ENCODE measurements at regions not wholly inside any gene's neighbourhood (a gene's known extent, or its start where the extent isn't known, plus 50 kb on each side); places are given as distances from the start of the nearest gene placed in this dataset.
"Not testable (repeated sequence)": the region's sequence is repeated elsewhere in the genome, so short reads cannot be mapped to it uniquely, and the experiment has no call there.

GRCh38 chr4:57355101-57355665 is 245.0 kb upstream of the IGFBP7 start:
- no peaks in the 10 kb centered on the region for H3K9me3 ChIP-seq
- no peaks in the 10 kb centered on the region for H3K36me3 ChIP-seq
- no peaks in the 10 kb centered on the region for H3K4me1 ChIP-seq (ENCODE audit: insufficient read depth)
- H3K27ac ChIP-seq, result no peak overlapping the region
- WGBS, 3 donors, result 73 to 78% (median 75%) methylated on average over 4 of the region's 4 CpGs
- intact Hi-C loops (cut with DNase I), result no loop called here
- no peak for DNase-seq
- H3K27me3 ChIP-seq, result no peaks in the 10 kb centered on the region
- no peak for TF ChIP-seq POLR2A (IDR thresholded peaks at IDR 0.05)
- TF ChIP-seq CTCF (IDR thresholded peaks at IDR 0.05), result no peak
- TF ChIP-seq EP300 (IDR thresholded peaks at IDR 0.05), result no peak
- H3K4me3 ChIP-seq, result no peak overlapping the region

- Histone ChIP-seq H3K4me3 (no peak overlapping the region), H3K27me3 (no peaks in the 10 kb centered on the region), H3K9me3 (no peaks in the 10 kb centered on the region), H3K27ac (no peak overlapping the region), H3K36me3 (no peaks in the 10 kb centered on the region), H3K4me1 (ENCODE audit: insufficient read depth) (no peaks in the 10 kb centered on the region)
- no peak for DNase-seq
- intact Hi-C loops (cut with DNase I), result no loop called here
- TF ChIP-seq EP300 (IDR thresholded peaks at IDR 0.05), result no peak
- no peak for TF ChIP-seq CTCF (IDR thresholded peaks at IDR 0.05)
- no peak for TF ChIP-seq POLR2A (IDR thresholded peaks at IDR 0.05)
- WGBS, 3 donors, result 79 to 81% (median 80%) methylated on average over 1 of the region's 1 CpG
These were observed 241.5 kb upstream of the IGFBP7 start for GRCh38 chr4:57351731-57352130.

GRCh38 chr4:57344296-57344695 is 234.1 kb upstream of the IGFBP7 start:
- no peaks in the 10 kb centered on the region for H3K27me3 ChIP-seq
- TF ChIP-seq CTCF (IDR thresholded peaks at IDR 0.05) (no peak), EP300 (IDR thresholded peaks at IDR 0.05) (no peak), POLR2A (IDR thresholded peaks at IDR 0.05) (no peak)
- WGBS, 3 donors, result 26 to 38% (median 26%) methylated on average over 2 of the region's 2 CpGs
- no peaks in the 10 kb centered on the region for H3K9me3 ChIP-seq
- no peak overlapping the region for H3K27ac ChIP-seq
- no peak overlapping the region for H3K4me3 ChIP-seq
- DNase-seq, result no peak
- intact Hi-C loops (cut with DNase I), result no loop called here
- no peaks in the 10 kb centered on the region for H3K36me3 ChIP-seq
- no peaks in the 10 kb centered on the region for H3K4me1 ChIP-seq (ENCODE audit: insufficient read depth)

GRCh38 chr4:57342411-57342810 is 232.2 kb upstream of the IGFBP7 start:
- Histone ChIP-seq H3K27me3 (no peaks in the 10 kb centered on the region), H3K4me1 (ENCODE audit: insufficient read depth) (no peaks in the 10 kb centered on the region), H3K4me3 (no peak overlapping the region), H3K9me3 (no peaks in the 10 kb centered on the region), H3K36me3 (no peaks in the 10 kb centered on the region), H3K27ac (no peak overlapping the region)
- no peak for TF ChIP-seq POLR2A (IDR thresholded peaks at IDR 0.05)
- no peak for TF ChIP-seq CTCF (IDR thresholded peaks at IDR 0.05)
- TF ChIP-seq EP300 (IDR thresholded peaks at IDR 0.05), result no peak
- intact Hi-C loops (cut with DNase I), result no loop called here
- 32 to 39% (median 38%) methylated on average over 2 of the region's 2 CpGs for WGBS, 3 donors
- DNase-seq, result no peak

- H3K27me3 ChIP-seq; H3K9me3 ChIP-seq; H3K4me3 ChIP-seq; H3K36me3 ChIP-seq; DNase-seq; H3K4me1 ChIP-seq (ENCODE audit: insufficient read depth); intact Hi-C loops (cut with DNase I); H3K27ac ChIP-seq: not testable (repeated sequence)
These were observed 228.7 kb upstream of the IGFBP7 start for GRCh38 chr4:57338861-57339260.
